CD4-positive, alpha-beta T cell (primary cell): ENCODE measurements at regions not wholly inside any gene's neighbourhood (a gene's known extent, or its start where the extent isn't known, plus 50 kb on each side); places are given as distances from the start of the nearest gene placed in this dataset.

Source experiments
- ATAC-seq: fragments of 200-7000 bp; cut with Tn5 transposase; one replicate; pipeline ENCODE4 v1.10.0; 2022; ENCODE audit warnings: mild to moderate bottlenecking; ENCODE audit not compliant: poor library complexity
- CTCF ChIA-PET: fragments of 350-600 bp; sonication (Branson Sonifier 250); formaldehyde crosslinking; loops from one replicate; lab custom pipeline; 2021; ENCODE audit warnings: antibody characterized with exemption, inconsistent platforms; lab: Charles Lee
- POLR2A ChIA-PET: fragments of 350-600 bp; sonication (Branson Sonifier 250); formaldehyde crosslinking; loops from one replicate; lab custom pipeline; 2021; ENCODE audit warnings: antibody characterized with exemption, inconsistent platforms; lab: Charles Lee
- DNase-seq, 14 experiments: peaks; one replicate each; pipeline ENCODE4 v3.0.0-alpha.2; 2013 to 2020; ENCODE audit warnings: mixed read lengths in 2 of 14
- H3K27ac ChIP-seq, 2 donors: one replicate each; pipeline versions ENCODE4 v1.5.1 to v1.7.0; 2013; ENCODE audit warnings: low read length in 2 of 2, low read depth in 1 of 2, mild to moderate bottlenecking in 1 of 2
- H3K27me3 ChIP-seq, 2 experiments: 1 replicate in 1 of 2; 2 replicates in 1 of 2; pipeline versions ENCODE4 v1.6.1 to v1.7.0; 2013; ENCODE audit warnings: low read length in 2 of 2, control low read depth in 1 of 2, mild to moderate bottlenecking in 1 of 2, moderate library complexity in 1 of 2; ENCODE audit not compliant: insufficient read depth in 2 of 2, control insufficient read depth in 1 of 2
- H3K36me3 ChIP-seq: one replicate; pipeline ENCODE4 v1.6.1; 2013; ENCODE audit warnings: low read length, control low read depth; ENCODE audit not compliant: insufficient read depth
- H3K4me1 ChIP-seq: one replicate; pipeline ENCODE4 v1.6.1; 2013; ENCODE audit warnings: low read length, control low read depth; ENCODE audit not compliant: insufficient read depth
- H3K4me3 ChIP-seq: one replicate; pipeline ENCODE4 v1.5.1; 2013; ENCODE audit warnings: mild to moderate bottlenecking, low read length, moderate library complexity
- H3K9me3 ChIP-seq, 2 experiments: 1 replicate in 1 of 2; 2 replicates in 1 of 2; pipeline versions ENCODE4 v1.6.1 to v1.7.0; 2013; ENCODE audit warnings: low read length in 2 of 2, mild to moderate bottlenecking in 2 of 2, control low read depth in 1 of 2, moderate library complexity in 1 of 2; ENCODE audit not compliant: control insufficient read depth in 1 of 2, insufficient read depth in 1 of 2
- H3K27ac Mint-ChIP-seq: one replicate; pipeline ENCODE4 v1.8.0; 2020; ENCODE audit warnings: mixed read lengths
- H3K27me3 Mint-ChIP-seq: one replicate; pipeline ENCODE4 v1.8.0; 2021; ENCODE audit warnings: mixed read lengths
- H3K36me3 Mint-ChIP-seq: one replicate; pipeline ENCODE4 v1.8.0; 2021; ENCODE audit warnings: low read depth, mixed read lengths
- H3K4me1 Mint-ChIP-seq: one replicate; pipeline ENCODE4 v1.8.0; 2021; ENCODE audit warnings: low read depth, mixed read lengths
- H3K4me3 Mint-ChIP-seq: one replicate; pipeline ENCODE4 v1.8.0; 2020; ENCODE audit warnings: mild to moderate bottlenecking, mixed read lengths
- H3K9me3 Mint-ChIP-seq: one replicate; pipeline ENCODE4 v1.8.0; 2020; ENCODE audit warnings: mixed read lengths
- intact Hi-C, 2 experiments: fragments of 100-400 bp; cut with DNase I in 1 of 2; cut with micrococcal nuclease in 1 of 2; formaldehyde crosslinking; loops; one replicate each; pipeline versions ENCODE4 v1.15.1 to v1.9.0; 2023 to 2025; cut with DNase I, micrococcal nuclease
- TF ChIP-seq, protein P1 (sequence below): fragments of 200-600 bp; IDR thresholded peaks from one replicate; pipeline ENCODE4 v1.8.0; 2022; ENCODE audit warnings: antibody characterized with exemption, mild to moderate bottlenecking

DNA sequence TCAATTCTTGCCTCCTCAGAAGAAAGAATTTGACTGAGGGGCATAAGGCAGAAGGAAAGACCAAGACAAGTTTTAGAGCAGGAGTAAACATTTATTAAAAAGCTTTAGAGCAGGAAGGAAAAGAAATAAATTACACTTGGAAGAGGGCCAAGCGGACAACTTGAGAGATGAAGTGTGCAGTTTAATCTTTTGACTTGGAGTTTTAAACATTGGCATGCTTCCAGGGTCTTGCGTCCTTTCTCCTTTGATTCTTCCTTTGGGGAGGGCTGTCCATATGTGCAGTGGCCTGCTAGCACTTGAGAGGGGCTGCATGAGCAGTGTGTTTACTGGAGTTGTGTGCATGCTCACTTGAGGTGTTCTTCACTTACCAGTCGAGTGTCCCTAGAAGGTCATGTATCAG, 275.8 kb upstream of the IL1RAPL1 start:
- H3K4me1 ChIP-seq, result no peaks in the 10 kb centered on the region
- H3K9me3 ChIP-seq, result peaks cover 0 to 6% of the 10 kb centered on the region in 2 experiments
- DNase-seq (no peak), ATAC-seq (no peak)
- no peak overlapping the region for H3K27ac ChIP-seq
- Mint-ChIP-seq H3K27ac (no peak overlapping the region), H3K4me3 (no peak overlapping the region), H3K4me1 (no peaks in the 10 kb centered on the region), H3K9me3 (no peaks in the 10 kb centered on the region), H3K27me3 (no peaks in the 10 kb centered on the region), H3K36me3 (no peaks in the 10 kb centered on the region)
- POLR2A ChIA-PET, result no interaction called here
- CTCF ChIA-PET, result no interaction called here
- intact Hi-C loops, result no loop called here
- H3K4me3 ChIP-seq, result no peak overlapping the region
- H3K36me3 ChIP-seq, result no peaks in the 10 kb centered on the region
- no peaks in the 10 kb centered on the region for H3K27me3 ChIP-seq
- TF ChIP-seq, protein P1, sequence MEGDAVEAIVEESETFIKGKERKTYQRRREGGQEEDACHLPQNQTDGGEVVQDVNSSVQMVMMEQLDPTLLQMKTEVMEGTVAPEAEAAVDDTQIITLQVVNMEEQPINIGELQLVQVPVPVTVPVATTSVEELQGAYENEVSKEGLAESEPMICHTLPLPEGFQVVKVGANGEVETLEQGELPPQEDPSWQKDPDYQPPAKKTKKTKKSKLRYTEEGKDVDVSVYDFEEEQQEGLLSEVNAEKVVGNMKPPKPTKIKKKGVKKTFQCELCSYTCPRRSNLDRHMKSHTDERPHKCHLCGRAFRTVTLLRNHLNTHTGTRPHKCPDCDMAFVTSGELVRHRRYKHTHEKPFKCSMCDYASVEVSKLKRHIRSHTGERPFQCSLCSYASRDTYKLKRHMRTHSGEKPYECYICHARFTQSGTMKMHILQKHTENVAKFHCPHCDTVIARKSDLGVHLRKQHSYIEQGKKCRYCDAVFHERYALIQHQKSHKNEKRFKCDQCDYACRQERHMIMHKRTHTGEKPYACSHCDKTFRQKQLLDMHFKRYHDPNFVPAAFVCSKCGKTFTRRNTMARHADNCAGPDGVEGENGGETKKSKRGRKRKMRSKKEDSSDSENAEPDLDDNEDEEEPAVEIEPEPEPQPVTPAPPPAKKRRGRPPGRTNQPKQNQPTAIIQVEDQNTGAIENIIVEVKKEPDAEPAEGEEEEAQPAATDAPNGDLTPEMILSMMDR, result no peak

DNA sequence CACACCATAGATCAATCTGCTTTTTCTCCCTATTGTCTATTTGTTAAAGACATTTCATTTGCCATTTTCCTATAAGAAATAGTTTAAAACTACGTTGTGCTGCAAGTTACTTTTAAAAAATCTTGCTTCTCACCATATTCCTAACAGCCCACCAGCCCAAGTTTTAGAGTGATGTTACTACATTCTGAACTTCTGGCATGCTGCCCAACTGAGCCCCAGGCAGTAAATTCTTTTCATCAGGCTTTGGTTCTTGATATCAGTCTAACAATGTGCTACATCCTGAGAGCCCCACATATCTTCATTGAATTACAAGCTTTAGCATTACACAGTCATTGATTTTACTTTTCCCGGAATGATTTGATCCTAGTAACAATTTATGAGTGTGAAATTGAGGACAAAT, 283.8 kb upstream of the IL1RAPL1 start:
- no peaks in the 10 kb centered on the region for H3K36me3 Mint-ChIP-seq
- no peak overlapping the region for H3K27ac ChIP-seq
- intact Hi-C loops, result no loop called here
- no peaks in the 10 kb centered on the region for H3K4me1 ChIP-seq
- no peak overlapping the region for H3K27ac Mint-ChIP-seq
- H3K27me3 Mint-ChIP-seq, result no peaks in the 10 kb centered on the region
- peaks cover 4% of the 10 kb centered on the region for H3K9me3 Mint-ChIP-seq
- peaks cover 0 to 4% of the 10 kb centered on the region in 2 experiments for H3K9me3 ChIP-seq
- DNase-seq (no peak), ATAC-seq (no peak)
- TF ChIP-seq, protein P1, result no peak
- no peak overlapping the region for H3K4me3 ChIP-seq
- ChIA-PET CTCF (no interaction called here), POLR2A (no interaction called here)
- no peaks in the 10 kb centered on the region for H3K4me1 Mint-ChIP-seq
- no peaks in the 10 kb centered on the region for H3K27me3 ChIP-seq
- no peak overlapping the region for H3K4me3 Mint-ChIP-seq
- no peaks in the 10 kb centered on the region for H3K36me3 ChIP-seq

DNA sequence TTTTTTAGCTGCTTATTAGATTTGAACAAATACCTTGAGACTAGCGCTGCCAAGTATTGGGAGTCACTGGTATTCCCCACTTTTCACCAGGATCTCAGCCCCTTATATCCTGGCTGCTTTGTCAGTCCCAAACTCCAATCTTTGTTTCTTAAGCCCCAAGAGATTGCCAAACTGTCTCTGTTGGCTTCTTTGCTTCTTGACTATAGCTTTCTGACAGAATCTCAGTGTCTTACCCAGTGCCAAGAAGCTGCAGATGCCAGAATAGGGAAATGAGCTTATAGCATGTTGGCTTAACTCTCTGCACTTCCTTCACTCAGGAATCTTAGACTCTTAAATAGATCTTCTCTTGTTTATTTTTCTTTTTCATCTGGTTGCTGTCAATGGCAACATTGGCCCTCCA, 297.5 kb upstream of the DCAF8L1 start:
- TF ChIP-seq, protein P1, result no peak
- Histone ChIP-seq H3K36me3 (no peaks in the 10 kb centered on the region), H3K4me1 (no peaks in the 10 kb centered on the region), H3K27ac (no peak overlapping the region), H3K4me3 (no peak overlapping the region), H3K9me3 (no peaks in the 10 kb centered on the region), H3K27me3 (no peaks in the 10 kb centered on the region)
- DNase-seq (no peak), ATAC-seq (no peak)
- H3K27me3 Mint-ChIP-seq, result no peaks in the 10 kb centered on the region
- peaks cover 3% of the 10 kb centered on the region for H3K9me3 Mint-ChIP-seq
- CTCF ChIA-PET, result no interaction called here
- intact Hi-C loops, result no loop called here
- H3K4me1 Mint-ChIP-seq, result no peaks in the 10 kb centered on the region
- H3K36me3 Mint-ChIP-seq, result no peaks in the 10 kb centered on the region
- no peak overlapping the region for H3K27ac Mint-ChIP-seq
- no peak overlapping the region for H3K4me3 Mint-ChIP-seq
- POLR2A ChIA-PET, result no interaction called here
